AG09319 (cell line): ENCODE measurements at regions not wholly inside any gene's neighbourhood (a gene's known extent, or its start where the extent isn't known, plus 50 kb on each side); places are given as distances from the start of the nearest gene placed in this dataset.

ENCODE experiments used
- DNase-seq: peaks from one replicate; pipeline ENCODE4 v3.0.0-alpha.2; 2010; ENCODE audit warnings: low read depth; ENCODE audit errors: extremely low read depth
- TF ChIP-seq, protein P1 (sequence below): IDR thresholded peaks from 2 replicates; pipeline ENCODE4 v1.5.1; 2011; ENCODE audit warnings: low read depth, mild to moderate bottlenecking, inconsistent platforms, low read length, moderate library complexity

DNA sequence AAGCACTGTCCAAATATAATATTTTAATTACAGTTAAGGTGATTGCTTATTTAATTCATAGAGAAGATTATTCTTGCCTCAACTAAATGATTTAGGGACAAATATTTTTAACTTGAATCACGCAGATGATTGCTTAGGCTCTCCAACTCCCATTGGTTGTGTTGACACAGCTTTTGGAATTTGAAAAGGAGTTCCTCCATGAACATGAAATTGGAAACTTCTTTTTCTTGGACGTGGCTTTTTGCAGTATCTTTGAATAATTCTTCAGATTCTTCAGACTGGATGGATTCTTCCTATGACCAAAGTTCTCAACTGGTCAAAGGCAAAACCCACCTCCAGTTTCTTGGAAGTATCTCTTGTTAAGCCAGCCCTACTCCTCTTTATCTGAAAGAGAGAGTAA lies 456.4 kb upstream of the KLF4 start:
- TF ChIP-seq, protein P1, sequence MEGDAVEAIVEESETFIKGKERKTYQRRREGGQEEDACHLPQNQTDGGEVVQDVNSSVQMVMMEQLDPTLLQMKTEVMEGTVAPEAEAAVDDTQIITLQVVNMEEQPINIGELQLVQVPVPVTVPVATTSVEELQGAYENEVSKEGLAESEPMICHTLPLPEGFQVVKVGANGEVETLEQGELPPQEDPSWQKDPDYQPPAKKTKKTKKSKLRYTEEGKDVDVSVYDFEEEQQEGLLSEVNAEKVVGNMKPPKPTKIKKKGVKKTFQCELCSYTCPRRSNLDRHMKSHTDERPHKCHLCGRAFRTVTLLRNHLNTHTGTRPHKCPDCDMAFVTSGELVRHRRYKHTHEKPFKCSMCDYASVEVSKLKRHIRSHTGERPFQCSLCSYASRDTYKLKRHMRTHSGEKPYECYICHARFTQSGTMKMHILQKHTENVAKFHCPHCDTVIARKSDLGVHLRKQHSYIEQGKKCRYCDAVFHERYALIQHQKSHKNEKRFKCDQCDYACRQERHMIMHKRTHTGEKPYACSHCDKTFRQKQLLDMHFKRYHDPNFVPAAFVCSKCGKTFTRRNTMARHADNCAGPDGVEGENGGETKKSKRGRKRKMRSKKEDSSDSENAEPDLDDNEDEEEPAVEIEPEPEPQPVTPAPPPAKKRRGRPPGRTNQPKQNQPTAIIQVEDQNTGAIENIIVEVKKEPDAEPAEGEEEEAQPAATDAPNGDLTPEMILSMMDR: no peak
- DNase-seq: no peak

- TF ChIP-seq, protein P1: no peak
- DNase-seq: no peak
Measured at GRCh38 chr9:107945493-107945892, 455.9 kb upstream of the KLF4 start.

DNA sequence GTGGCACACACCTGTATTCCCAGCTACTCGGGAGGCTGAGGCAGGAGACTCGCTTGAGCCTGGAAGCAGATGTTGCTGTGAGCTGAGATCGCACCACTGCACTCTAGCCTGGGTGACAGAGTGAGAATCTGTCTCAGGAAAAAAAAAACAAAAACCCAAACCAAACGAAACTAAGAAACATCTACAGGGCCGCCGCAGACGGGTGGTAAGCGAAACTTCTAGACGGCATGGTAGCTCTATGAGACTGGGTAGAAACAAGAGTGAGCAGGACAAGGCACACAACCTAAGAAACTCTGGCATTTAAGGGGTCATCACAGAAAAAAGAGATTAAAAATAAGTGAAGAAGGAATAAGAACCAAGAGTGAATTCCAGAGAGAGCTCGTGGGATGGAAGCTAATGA lies 454.8 kb upstream of the KLF4 start:
- no peak for DNase-seq
- TF ChIP-seq, protein P1: no peak

GRCh38 chr9:107943901-107944300 lies 454.3 kb upstream of the KLF4 start:
- TF ChIP-seq, protein P1: no peak
- no peak for DNase-seq

GRCh38 chr9:107942856-107943255 lies 453.3 kb upstream of the KLF4 start:
- no peak for DNase-seq
- TF ChIP-seq, protein P1: no peak

- TF ChIP-seq, protein P1: no peak
- no peak for DNase-seq
Measured at GRCh38 chr9:107942291-107942690, 452.7 kb upstream of the KLF4 start.

- DNase-seq: no peak
- TF ChIP-seq, protein P1: no peak
Measured at GRCh38 chr9:107940616-107941595, 451.3 kb upstream of the KLF4 start.
